ENCODE measurements at regions not wholly inside any gene's neighbourhood (a gene's known extent, or its start where the extent isn't known, plus 50 kb on each side); places are given as distances from the start of the nearest gene placed in this dataset.
"Not testable (repeated sequence)": the region's sequence is repeated elsewhere in the genome, so short reads cannot be mapped to it uniquely, and the experiment has no call there.

DNA sequence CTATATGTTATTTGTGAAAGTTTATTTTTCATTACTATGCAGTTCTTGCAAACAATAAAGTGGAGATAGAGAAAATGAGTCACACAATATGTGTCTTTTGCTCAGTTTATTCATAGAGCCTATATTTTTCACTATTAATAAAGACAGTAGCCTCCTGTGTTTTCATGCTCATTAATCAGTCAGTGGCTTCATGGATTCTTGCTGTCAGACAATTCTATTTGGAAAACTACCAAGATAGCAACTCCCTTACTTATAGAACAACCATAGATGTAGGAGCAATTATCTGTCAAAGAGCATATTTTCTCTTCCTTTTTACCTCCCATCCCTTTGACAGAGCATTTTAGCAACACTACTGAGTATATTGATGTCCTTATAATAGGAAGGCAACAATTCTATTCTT, 132.7 kb upstream of the CALCR start:
- CTCF ChIA-PET, result interaction anchor here (0.6 kb wide), 1 partner anchor 355 kb away, joined by 3 read pairs; no protein-coding TSS in a partner anchor

GRCh38 chr7:93706162-93706561, 131.6 kb upstream of the CALCR start:
- H3K36me3 ChIP-seq (ENCODE audit: control insufficient read depth in 2 of 2, insufficient read depth in 1 of 2, low read length in 2 of 2); CTCF ChIA-PET; H3K9me3 ChIP-seq (ENCODE audit: control insufficient read depth, insufficient read depth, low read depth, low read length); H3K4me1 ChIP-seq (ENCODE audit: control insufficient read depth, insufficient read depth, low read length); H3K27ac ChIP-seq (ENCODE audit: extremely low read depth, low read depth, low read length); POLR2A ChIA-PET; H3K4me3 ChIP-seq (ENCODE audit: low read depth, low read length): not testable (repeated sequence)
- peak; percentile 79 for TF ChIP-seq ZNF146 (tag by site-specific recombination; IDR thresholded peaks at IDR 0.05)

More for the DNA sequence above, 132.7 kb upstream of the CALCR start:
- Histone ChIP-seq H3K4me1 (ENCODE audit: control insufficient read depth, insufficient read depth, low read length) (no peaks in the 10 kb centered on the region), H3K4me3 (ENCODE audit: low read depth, low read length) (no peak overlapping the region), H3K9me3 (ENCODE audit: control insufficient read depth, insufficient read depth, low read depth, low read length) (no peaks in the 10 kb centered on the region), H3K27ac (ENCODE audit: extremely low read depth, low read depth, low read length) (no peak overlapping the region), H3K36me3 (ENCODE audit: control insufficient read depth in 2 of 2, insufficient read depth in 1 of 2, low read length in 2 of 2) (no peaks in the 10 kb centered on the region)
- TF ChIP-seq ZNF629 (tag by site-specific recombination; IDR thresholded peaks at IDR 0.05) (no peak), ZNF785 (tag by site-specific recombination; IDR thresholded peaks at IDR 0.05) (no peak), ZNF639 (tag by site-specific recombination; IDR thresholded peaks at IDR 0.05) (no peak), ZNF19 (tag by site-specific recombination; IDR thresholded peaks at IDR 0.05; ENCODE audit: low read depth) (no peak), BCL6B (tag by site-specific recombination; IDR thresholded peaks at IDR 0.05) (no peak), ZNF658 (tag by site-specific recombination; IDR thresholded peaks at IDR 0.05) (no peak), ZNF175 (tag by site-specific recombination; IDR thresholded peaks at IDR 0.05) (no peak), ZNF24 (tag by site-specific recombination; IDR thresholded peaks at IDR 0.05) (no peak)
- TF ChIP-seq, protein P1, sequence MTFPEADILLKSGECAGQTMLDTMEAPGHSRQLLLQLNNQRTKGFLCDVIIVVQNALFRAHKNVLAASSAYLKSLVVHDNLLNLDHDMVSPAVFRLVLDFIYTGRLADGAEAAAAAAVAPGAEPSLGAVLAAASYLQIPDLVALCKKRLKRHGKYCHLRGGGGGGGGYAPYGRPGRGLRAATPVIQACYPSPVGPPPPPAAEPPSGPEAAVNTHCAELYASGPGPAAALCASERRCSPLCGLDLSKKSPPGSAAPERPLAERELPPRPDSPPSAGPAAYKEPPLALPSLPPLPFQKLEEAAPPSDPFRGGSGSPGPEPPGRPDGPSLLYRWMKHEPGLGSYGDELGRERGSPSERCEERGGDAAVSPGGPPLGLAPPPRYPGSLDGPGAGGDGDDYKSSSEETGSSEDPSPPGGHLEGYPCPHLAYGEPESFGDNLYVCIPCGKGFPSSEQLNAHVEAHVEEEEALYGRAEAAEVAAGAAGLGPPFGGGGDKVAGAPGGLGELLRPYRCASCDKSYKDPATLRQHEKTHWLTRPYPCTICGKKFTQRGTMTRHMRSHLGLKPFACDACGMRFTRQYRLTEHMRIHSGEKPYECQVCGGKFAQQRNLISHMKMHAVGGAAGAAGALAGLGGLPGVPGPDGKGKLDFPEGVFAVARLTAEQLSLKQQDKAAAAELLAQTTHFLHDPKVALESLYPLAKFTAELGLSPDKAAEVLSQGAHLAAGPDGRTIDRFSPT (tag by site-specific recombination; IDR thresholded peaks at IDR 0.05), result no peak
- POLR2A ChIA-PET, result no interaction called here

DNA sequence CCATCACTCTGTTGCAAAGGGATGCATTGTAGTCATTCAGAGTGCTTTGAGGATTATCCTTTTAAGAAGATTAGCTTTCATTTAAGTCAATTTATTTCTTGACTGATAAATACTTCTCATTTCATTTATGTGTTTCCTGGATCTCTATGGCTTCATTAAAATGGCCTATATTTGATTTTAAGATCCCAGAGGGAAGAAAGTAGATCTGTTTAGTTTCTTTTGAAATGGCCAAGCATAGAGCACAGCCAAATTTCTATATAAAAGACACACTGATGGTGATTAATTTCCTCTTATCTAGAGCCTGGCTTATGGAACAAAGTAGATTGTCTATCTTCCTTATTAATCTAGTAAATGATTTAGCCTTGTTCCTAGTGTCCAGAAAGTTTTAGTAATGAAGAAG, 129.7 kb upstream of the CALCR start:
- ChIA-PET CTCF (no interaction called here), POLR2A (no interaction called here)
- no peaks in the 10 kb centered on the region for H3K9me3 ChIP-seq (ENCODE audit: control insufficient read depth, insufficient read depth, low read depth, low read length)
- H3K4me1 ChIP-seq (ENCODE audit: control insufficient read depth, insufficient read depth, low read length), result no peaks in the 10 kb centered on the region
- no peak overlapping the region for H3K4me3 ChIP-seq (ENCODE audit: low read depth, low read length)
- H3K36me3 ChIP-seq (ENCODE audit: control insufficient read depth in 2 of 2, insufficient read depth in 1 of 2, low read length in 2 of 2), result no peaks in the 10 kb centered on the region
- no peak overlapping the region for H3K27ac ChIP-seq (ENCODE audit: extremely low read depth, low read depth, low read length)
- no peak for TF ChIP-seq ZFP37 (tag by site-specific recombination; IDR thresholded peaks at IDR 0.05)
- TF ChIP-seq ZNF23 (tag by site-specific recombination; IDR thresholded peaks at IDR 0.05; ENCODE audit: borderline replicate concordance), result no peak
- TF ChIP-seq ZNF362 (tag by site-specific recombination; IDR thresholded peaks at IDR 0.05), result no peak
- TF ChIP-seq ZSCAN4 (tag by site-specific recombination; IDR thresholded peaks at IDR 0.05), result no peak
- TF ChIP-seq TSHZ1 (tag by site-specific recombination; IDR thresholded peaks at IDR 0.05; ENCODE audit: borderline replicate concordance), result no peak
- TF ChIP-seq ZBTB7A (tag by site-specific recombination; IDR thresholded peaks at IDR 0.05; ENCODE audit: low read depth), result no peak
- no peak for TF ChIP-seq ZNF76 (tag by site-specific recombination; IDR thresholded peaks at IDR 0.05; ENCODE audit: borderline replicate concordance, low read depth)
